ENCODE measurements at regions not wholly inside any gene's neighbourhood (a gene's known extent, or its start where the extent isn't known, plus 50 kb on each side); places are given as distances from the start of the nearest gene placed in this dataset.
"Not testable (repeated sequence)": the region's sequence is repeated elsewhere in the genome, so short reads cannot be mapped to it uniquely, and the experiment has no call there.

- TF ChIP-seq CTCF (IDR thresholded peaks at IDR 0.05; ENCODE audit: low read depth, low read length, missing control alignments) = no peak
- in situ Hi-C loops (cut with HindIII; ENCODE audit: low sequenced_read_pairs) = no loop called here
- no peak for DNase-seq (ENCODE audit: low read depth)
- no peak overlapping the region for H3K4me3 ChIP-seq (ENCODE audit: low read depth, low read length)
These were observed 448.3 kb upstream of the NFIA start for GRCh38 chr1:60634106-60634505.

- no peak for TF ChIP-seq CTCF (IDR thresholded peaks at IDR 0.05; ENCODE audit: low read depth, low read length, missing control alignments)
- no peak for DNase-seq (ENCODE audit: low read depth)
- in situ Hi-C loops (cut with HindIII; ENCODE audit: low sequenced_read_pairs) = no loop called here
- H3K4me3 ChIP-seq (ENCODE audit: low read depth, low read length) = no peak overlapping the region
These were observed 459.9 kb upstream of the NFIA start for GRCh38 chr1:60622486-60622885.

- peak; percentile 32 for DNase-seq (ENCODE audit: low read depth)
- H3K4me3 ChIP-seq (ENCODE audit: low read depth, low read length) = no peak overlapping the region
- no peak for TF ChIP-seq CTCF (IDR thresholded peaks at IDR 0.05; ENCODE audit: low read depth, low read length, missing control alignments)
- in situ Hi-C loops (cut with HindIII; ENCODE audit: low sequenced_read_pairs) = no loop called here
These were observed 461.0 kb upstream of the NFIA start for GRCh38 chr1:60621368-60621851.

GRCh38 chr1:60620087-60620486 is 462.3 kb upstream of the NFIA start:
- H3K4me3 ChIP-seq (ENCODE audit: low read depth, low read length) = no peak overlapping the region
- no peak for TF ChIP-seq CTCF (IDR thresholded peaks at IDR 0.05; ENCODE audit: low read depth, low read length, missing control alignments)
- in situ Hi-C loops (cut with HindIII; ENCODE audit: low sequenced_read_pairs) = no loop called here
- DNase-seq (ENCODE audit: low read depth) = no peak

- in situ Hi-C loops (cut with HindIII; ENCODE audit: low sequenced_read_pairs) = no loop called here
- no peak for DNase-seq (ENCODE audit: low read depth)
- H3K4me3 ChIP-seq (ENCODE audit: low read depth, low read length) = no peak overlapping the region
- TF ChIP-seq CTCF (IDR thresholded peaks at IDR 0.05; ENCODE audit: low read depth, low read length, missing control alignments) = no peak
These were observed 462.8 kb upstream of the NFIA start for GRCh38 chr1:60619581-60619980.

- H3K4me3 ChIP-seq (ENCODE audit: low read depth, low read length) = no peak overlapping the region
- DNase-seq (ENCODE audit: low read depth) = no peak
- no peak for TF ChIP-seq CTCF (IDR thresholded peaks at IDR 0.05; ENCODE audit: low read depth, low read length, missing control alignments)
- in situ Hi-C loops (cut with HindIII; ENCODE audit: low sequenced_read_pairs) = no loop called here
These were observed 466.7 kb upstream of the NFIA start for GRCh38 chr1:60615666-60616065.

GRCh38 chr1:60612790-60613189 is 469.6 kb upstream of the NFIA start:
- no peak for TF ChIP-seq CTCF (IDR thresholded peaks at IDR 0.05; ENCODE audit: low read depth, low read length, missing control alignments)
- in situ Hi-C loops (cut with HindIII; ENCODE audit: low sequenced_read_pairs) = no loop called here
- no peak for DNase-seq (ENCODE audit: low read depth)
- H3K4me3 ChIP-seq (ENCODE audit: low read depth, low read length) = no peak overlapping the region

GRCh38 chr1:60606921-60607320 is 475.4 kb upstream of the NFIA start:
- in situ Hi-C loops (cut with HindIII; ENCODE audit: low sequenced_read_pairs); H3K4me3 ChIP-seq (ENCODE audit: low read depth, low read length); DNase-seq (ENCODE audit: low read depth): not testable (repeated sequence)
